GM18499 (cell line): ENCODE measurements at regions not wholly inside any gene's neighbourhood (a gene's known extent, or its start where the extent isn't known, plus 50 kb on each side); places are given as distances from the start of the nearest gene placed in this dataset.

Experiments used
- ATAC-seq: cut with Tn5 transposase; IDR thresholded peaks from one replicate; pipeline ENCODE4 v1.9.1; 2021; ENCODE audit warnings: moderate number of reproducible peaks; ENCODE audit not compliant: insufficient read depth, unreplicated experiment

- no peak for ATAC-seq
These were observed 82.9 kb upstream of the MAP1LC3B2 start for GRCh38 chr12:116476227-116476822.

GRCh38 chr12:116478243-116478773 lies 80.9 kb upstream of the MAP1LC3B2 start:
- ATAC-seq = no peak

GRCh38 chr12:116480210-116480810 lies 78.9 kb upstream of the MAP1LC3B2 start:
- ATAC-seq = no peak

GRCh38 chr12:116481726-116482125 lies 77.5 kb upstream of the MAP1LC3B2 start:
- ATAC-seq = no peak

GRCh38 chr12:116482179-116482578 lies 77.0 kb upstream of the MAP1LC3B2 start:
- ATAC-seq = no peak

- no peak for ATAC-seq
These were observed 76.3 kb upstream of the MAP1LC3B2 start for GRCh38 chr12:116482859-116483258.

- no peak for ATAC-seq
These were observed 75.0 kb upstream of the MAP1LC3B2 start for GRCh38 chr12:116483959-116484750.

GRCh38 chr12:116484807-116485206 lies 74.4 kb upstream of the MAP1LC3B2 start:
- ATAC-seq = no peak

- no peak for ATAC-seq
These were observed 70.1 kb upstream of the MAP1LC3B2 start for GRCh38 chr12:116489116-116489515.

GRCh38 chr12:116490471-116490870 lies 68.7 kb upstream of the MAP1LC3B2 start:
- ATAC-seq = no peak

GRCh38 chr12:116492703-116493324 lies 66.4 kb upstream of the MAP1LC3B2 start:
- no peak for ATAC-seq

GRCh38 chr12:116495260-116495659 lies 63.9 kb upstream of the MAP1LC3B2 start:
- no peak for ATAC-seq

GRCh38 chr12:116497051-116497591 lies 62.1 kb upstream of the MAP1LC3B2 start:
- ATAC-seq = no peak

- no peak for ATAC-seq
These were observed 60.7 kb upstream of the MAP1LC3B2 start for GRCh38 chr12:116498471-116498870.

GRCh38 chr12:116502141-116502725 lies 56.9 kb upstream of the MAP1LC3B2 start:
- ATAC-seq = no peak

- no peak for ATAC-seq
These were observed 56.1 kb upstream of the MAP1LC3B2 start for GRCh38 chr12:116502989-116503496.

- no peak for ATAC-seq
These were observed 54.7 kb upstream of the MAP1LC3B2 start for GRCh38 chr12:116504438-116504837.

GRCh38 chr12:116506697-116507064 lies 52.5 kb upstream of the MAP1LC3B2 start:
- no peak for ATAC-seq

- no peak for ATAC-seq
These were observed 50.7 kb upstream of the MAP1LC3B2 start for GRCh38 chr12:116508145-116509121.
